Endodermal cell (in vitro differentiated cells): ENCODE measurements at regions not wholly inside any gene's neighbourhood (a gene's known extent, or its start where the extent isn't known, plus 50 kb on each side); places are given as distances from the start of the nearest gene placed in this dataset.
"Not testable (repeated sequence)": the region's sequence is repeated elsewhere in the genome, so short reads cannot be mapped to it uniquely, and the experiment has no call there.

ENCODE experiments used
- DNase-seq: peaks from one replicate; pipeline ENCODE4 v3.0.0-alpha.2; 2017
- H3K27ac ChIP-seq: 2 replicates; pipeline ENCODE4 v1.5.1; 2013; ENCODE audit warnings: mild to moderate bottlenecking, low read depth, low read length, moderate library complexity
- H3K27me3 ChIP-seq: 2 replicates; pipeline ENCODE4 v1.6.1; 2013; ENCODE audit warnings: mild to moderate bottlenecking, low read length, moderate library complexity; ENCODE audit not compliant: insufficient read depth, control insufficient read depth, poor library complexity, severe bottlenecking
- H3K36me3 ChIP-seq: 2 replicates; pipeline ENCODE4 v1.7.0; 2013; ENCODE audit warnings: mild to moderate bottlenecking, low read length, moderate library complexity; ENCODE audit not compliant: control insufficient read depth, insufficient read depth
- H3K4me1 ChIP-seq: one replicate; pipeline ENCODE4 v1.7.0; 2013; ENCODE audit warnings: low read length; ENCODE audit not compliant: control insufficient read depth, insufficient read depth
- H3K4me3 ChIP-seq: 2 replicates; pipeline ENCODE4 v1.5.1; 2013; ENCODE audit warnings: mild to moderate bottlenecking, low read length, moderate library complexity
- H3K9ac ChIP-seq: 2 replicates; pipeline ENCODE4 v1.6.1; 2013; ENCODE audit warnings: mild to moderate bottlenecking, low read length, moderate library complexity; ENCODE audit not compliant: poor library complexity, severe bottlenecking; ENCODE audit errors: extremely low read depth
- H3K9me3 ChIP-seq: 2 replicates; pipeline ENCODE4 v1.6.1; 2013; ENCODE audit warnings: mild to moderate bottlenecking, low read length, moderate library complexity; ENCODE audit not compliant: control insufficient read depth
- H3K27ac Mint-ChIP-seq: 2 replicates; pipeline ENCODE4 v1.8.0; 2020; ENCODE audit warnings: mixed read lengths
- H3K27me3 Mint-ChIP-seq: 2 replicates; pipeline ENCODE4 v1.8.0; 2021; ENCODE audit warnings: mild to moderate bottlenecking, mixed read lengths; ENCODE audit not compliant: insufficient read depth
- H3K36me3 Mint-ChIP-seq: 2 replicates; pipeline ENCODE4 v1.8.0; 2020; ENCODE audit warnings: low read depth, mixed read lengths
- H3K4me1 Mint-ChIP-seq: 2 replicates; pipeline ENCODE4 v1.8.0; 2020; ENCODE audit warnings: mixed read lengths
- H3K4me3 Mint-ChIP-seq: 2 replicates; pipeline ENCODE4 v1.8.0; 2020; ENCODE audit warnings: mild to moderate bottlenecking, moderate library complexity, mixed read lengths
- H3K9me3 Mint-ChIP-seq: 2 replicates; pipeline ENCODE4 v1.8.0; 2020; ENCODE audit warnings: mild to moderate bottlenecking, mixed read lengths
- CTCF ChIP-seq: fragments of 200-600 bp; sonication (generic); conservative IDR thresholded peaks from 2 replicates; pipeline ENCODE4 v1.5.0; 2021; ENCODE audit warnings: antibody characterized with exemption, mild to moderate bottlenecking
- WGBS, 2 experiments: methylation state at CpG; one replicate each; pipeline versions ENCODE4 v1.1.5 to v1.1.7; 2013; ENCODE audit warnings: missing lambda C conversion rate in 2 of 2, mixed read lengths in 1 of 2; ENCODE audit not compliant: insufficient coverage in 1 of 2, insufficient read length in 1 of 2; 5-methylcytosine and 5-hydroxymethylcytosine counted together

GRCh38 chr6:93829757-93830156, 410.4 kb upstream of the EPHA7 start:
- H3K4me3 ChIP-seq, result peak overlapping the region; percentile 28
- peak overlapping the region; percentile 71 for H3K27ac Mint-ChIP-seq

GRCh38 chr6:93829009-93829408, 409.6 kb upstream of the EPHA7 start:
- no peaks in the 10 kb centered on the region for H3K4me1 ChIP-seq
- H3K36me3 ChIP-seq, result peaks cover 31% of the 10 kb centered on the region
- no peaks in the 10 kb centered on the region for H3K27me3 Mint-ChIP-seq
- no peak overlapping the region for H3K27ac ChIP-seq
- H3K4me3 Mint-ChIP-seq, result peak overlapping the region; percentile 91
- no peak overlapping the region for H3K27ac Mint-ChIP-seq
- no peak overlapping the region for H3K9ac ChIP-seq
- peaks cover 26% of the 10 kb centered on the region for H3K9me3 ChIP-seq
- H3K27me3 ChIP-seq, result no peaks in the 10 kb centered on the region
- WGBS, 2 experiments, result 83% methylated on average over 1 of the region's 1 CpG; no CpG with 5 or more reads in 1 of the 2 experiments
- peaks cover 51% of the 10 kb centered on the region for H3K36me3 Mint-ChIP-seq
- peaks cover 33% of the 10 kb centered on the region for H3K4me1 Mint-ChIP-seq
- peak overlapping the region; percentile 28 for H3K4me3 ChIP-seq
- TF ChIP-seq CTCF, result no peak
- H3K9me3 Mint-ChIP-seq, result peaks cover 12% of the 10 kb centered on the region
- DNase-seq, result no peak

More at GRCh38 chr6:93829757-93830156, 410.4 kb upstream of the EPHA7 start:
- not testable (repeated sequence) for H3K4me1 ChIP-seq, H3K27me3 Mint-ChIP-seq, H3K27ac ChIP-seq, H3K9ac ChIP-seq, H3K27me3 ChIP-seq, DNase-seq
- peaks cover 11% of the 10 kb centered on the region for H3K9me3 Mint-ChIP-seq
- H3K4me3 Mint-ChIP-seq, result peak overlapping the region; percentile 91
- Histone ChIP-seq H3K36me3 (peaks cover 26% of the 10 kb centered on the region), H3K9me3 (peaks cover 26% of the 10 kb centered on the region)
- H3K4me1 Mint-ChIP-seq, result peaks cover 35% of the 10 kb centered on the region
- peaks cover 50% of the 10 kb centered on the region for H3K36me3 Mint-ChIP-seq

- Histone ChIP-seq H3K27ac (no peak overlapping the region), H3K9ac (no peak overlapping the region), H3K36me3 (peaks cover 35% of the 10 kb centered on the region), H3K4me3 (no peak overlapping the region), H3K4me1 (no peaks in the 10 kb centered on the region), H3K27me3 (no peaks in the 10 kb centered on the region), H3K9me3 (peaks cover 26% of the 10 kb centered on the region)
- no peak overlapping the region for H3K27ac Mint-ChIP-seq
- H3K4me1 Mint-ChIP-seq, result peaks cover 33% of the 10 kb centered on the region
- no peak for DNase-seq
- H3K27me3 Mint-ChIP-seq, result no peaks in the 10 kb centered on the region
- H3K4me3 Mint-ChIP-seq, result no peak overlapping the region
- WGBS, 2 experiments, result 86 to 100% methylated on average over 1 of the region's 2 CpGs
- H3K36me3 Mint-ChIP-seq, result peaks cover 56% of the 10 kb centered on the region
- TF ChIP-seq CTCF, result no peak
- peaks cover 12% of the 10 kb centered on the region for H3K9me3 Mint-ChIP-seq
Observed at GRCh38 chr6:93828553-93828952, 409.2 kb upstream of the EPHA7 start.

GRCh38 chr6:93827728-93828127, 408.4 kb upstream of the EPHA7 start:
- no peak for TF ChIP-seq CTCF
- Histone ChIP-seq H3K27me3 (no peaks in the 10 kb centered on the region), H3K4me1 (no peaks in the 10 kb centered on the region), H3K27ac (no peak overlapping the region), H3K9ac (no peak overlapping the region), H3K4me3 (no peak overlapping the region), H3K9me3 (peaks cover 26% of the 10 kb centered on the region), H3K36me3 (peaks cover 35% of the 10 kb centered on the region)
- DNase-seq, result no peak
- 98 to 100% methylated on average over 1 of the region's 1 CpG for WGBS, 2 experiments
- H3K36me3 Mint-ChIP-seq, result peaks cover 53% of the 10 kb centered on the region
- H3K4me1 Mint-ChIP-seq, result peaks cover 33% of the 10 kb centered on the region
- peaks cover 12% of the 10 kb centered on the region for H3K9me3 Mint-ChIP-seq
- no peak overlapping the region for H3K27ac Mint-ChIP-seq
- no peaks in the 10 kb centered on the region for H3K27me3 Mint-ChIP-seq
- no peak overlapping the region for H3K4me3 Mint-ChIP-seq
